ENCODE measurements at regions not wholly inside any gene's neighbourhood (a gene's known extent, or its start where the extent isn't known, plus 50 kb on each side); places are given as distances from the start of the nearest gene placed in this dataset.
"Not testable (repeated sequence)": the region's sequence is repeated elsewhere in the genome, so short reads cannot be mapped to it uniquely, and the experiment has no call there.

DNA sequence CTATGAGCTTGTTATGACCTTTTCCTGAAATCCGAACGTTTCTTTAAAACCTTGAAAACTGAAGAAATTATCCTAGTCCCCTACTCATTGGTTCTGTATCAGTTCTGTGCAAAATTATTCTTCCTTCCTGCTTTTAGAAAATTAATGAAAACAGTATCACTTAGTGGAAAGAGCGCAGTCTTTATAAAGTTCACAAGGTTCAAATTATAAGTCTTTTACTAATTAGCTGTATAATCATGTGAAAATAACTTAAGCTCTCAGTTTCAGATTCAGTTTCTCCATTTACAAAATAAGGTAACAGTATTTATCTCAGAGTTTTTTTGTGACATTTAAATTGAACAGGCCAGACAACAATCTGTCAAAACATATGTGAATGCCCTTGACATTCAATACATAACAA, 306.1 kb downstream of the ADAMTS20 start:
- DNase-seq, result no peak

DNA sequence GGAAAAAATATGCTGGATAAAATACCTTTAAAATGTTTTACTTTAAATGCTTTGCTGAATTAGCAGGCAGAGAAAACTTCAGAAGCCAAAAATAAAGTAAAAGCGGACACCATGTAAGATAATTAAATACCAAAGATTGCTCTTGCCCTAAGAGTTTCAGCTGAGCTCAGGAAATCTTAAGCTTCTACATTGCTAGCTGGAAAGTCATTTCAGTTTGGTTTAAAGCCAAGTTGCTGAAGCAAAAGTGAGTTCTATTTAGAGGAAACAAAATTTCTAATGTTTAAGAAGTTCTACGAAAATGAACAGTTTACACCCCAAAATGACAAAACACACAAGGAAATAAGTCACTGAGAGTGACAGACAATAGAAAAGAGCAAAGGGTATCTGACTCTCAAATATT, 310.0 kb downstream of the ADAMTS20 start:
- DNase-seq, result no peak

DNA sequence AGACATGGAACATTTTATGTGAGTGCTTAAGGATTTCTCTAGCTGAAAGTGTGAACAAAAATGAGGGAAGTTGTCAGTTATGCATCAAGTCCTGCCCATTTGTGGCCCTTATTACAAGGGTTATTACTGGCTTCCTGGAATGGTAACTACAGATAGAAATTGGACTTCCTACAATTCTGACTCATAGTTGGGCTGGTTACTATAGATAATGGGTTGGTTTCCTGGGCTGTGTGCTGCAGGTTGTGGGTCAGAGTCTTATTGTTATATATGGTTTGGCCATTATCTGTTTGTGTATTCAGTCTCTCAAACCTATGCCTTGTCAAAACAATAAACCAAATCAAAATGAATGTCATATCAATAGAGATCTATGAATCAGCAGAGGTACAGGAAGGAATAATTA, 313.7 kb downstream of the ADAMTS20 start:
- DNase-seq, result no peak

DNA sequence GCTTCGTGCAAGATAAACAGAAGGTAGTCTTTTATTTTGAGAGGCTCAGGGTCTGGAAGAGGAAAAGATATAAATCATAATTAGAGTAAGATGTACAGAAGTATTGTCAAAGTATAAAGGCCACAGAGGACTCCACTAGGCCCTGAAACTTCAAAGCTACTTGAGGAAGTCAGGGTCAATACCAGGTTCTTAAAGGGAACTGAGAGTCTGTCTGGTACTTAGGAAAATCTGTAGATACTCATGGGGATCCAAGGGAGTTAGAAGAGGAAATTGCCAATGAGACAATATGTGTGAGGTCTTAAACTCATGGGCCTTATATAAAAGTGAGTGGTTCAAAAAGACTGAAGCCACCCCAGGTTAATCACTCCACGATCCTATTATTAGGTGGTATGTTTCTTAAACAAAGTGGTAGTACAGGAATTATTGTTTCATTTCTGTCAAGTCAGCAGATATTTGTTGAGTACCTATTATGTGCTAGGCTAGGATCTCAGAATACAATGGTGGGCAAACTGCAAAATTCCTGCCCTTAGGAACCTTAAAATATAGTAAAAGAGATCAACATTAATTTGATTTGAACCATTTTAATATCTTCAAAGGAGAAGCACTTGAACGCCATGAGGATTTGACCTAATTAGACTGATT, 314.6 kb downstream of the ADAMTS20 start:
- DNase-seq, result no peak

DNA sequence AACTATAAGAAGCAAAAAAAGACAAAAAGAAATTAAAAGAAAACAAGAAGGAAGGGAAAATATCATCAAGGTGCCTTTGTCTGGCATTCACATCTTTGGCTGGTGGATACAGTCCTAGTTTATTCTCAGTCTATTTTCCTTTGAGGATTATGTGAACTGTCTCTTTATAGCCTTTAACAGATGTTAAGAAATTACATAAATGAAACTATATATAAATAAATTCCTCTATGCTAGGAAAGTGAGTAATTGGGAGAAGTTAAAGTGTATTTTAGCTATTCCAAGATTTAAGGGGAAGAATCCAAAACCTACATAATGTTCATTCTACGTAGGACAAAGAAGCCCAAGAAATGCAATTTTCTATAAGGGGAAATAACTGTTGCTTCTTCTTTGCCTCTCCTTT, 316.3 kb downstream of the ADAMTS20 start:
- no peak for DNase-seq

DNA sequence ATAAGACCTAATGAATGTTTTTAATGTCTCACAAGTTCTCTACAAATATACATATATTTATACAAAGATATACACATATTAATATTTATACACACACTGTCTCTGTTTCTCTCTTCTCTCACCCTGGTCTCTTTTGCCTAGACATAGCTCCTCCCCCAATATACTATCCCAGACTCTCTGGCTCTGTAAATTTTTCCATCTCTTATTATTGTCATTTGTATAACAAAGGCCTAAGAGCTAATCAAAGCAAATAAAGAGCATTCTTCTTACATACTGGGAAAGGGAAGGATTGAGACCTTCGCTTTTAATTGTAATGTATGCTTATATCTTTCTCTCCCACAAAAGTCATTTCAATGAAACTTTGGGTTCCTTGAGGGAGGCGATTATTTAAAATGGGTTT, 318.1 kb downstream of the ADAMTS20 start:
- DNase-seq, result no peak

DNA sequence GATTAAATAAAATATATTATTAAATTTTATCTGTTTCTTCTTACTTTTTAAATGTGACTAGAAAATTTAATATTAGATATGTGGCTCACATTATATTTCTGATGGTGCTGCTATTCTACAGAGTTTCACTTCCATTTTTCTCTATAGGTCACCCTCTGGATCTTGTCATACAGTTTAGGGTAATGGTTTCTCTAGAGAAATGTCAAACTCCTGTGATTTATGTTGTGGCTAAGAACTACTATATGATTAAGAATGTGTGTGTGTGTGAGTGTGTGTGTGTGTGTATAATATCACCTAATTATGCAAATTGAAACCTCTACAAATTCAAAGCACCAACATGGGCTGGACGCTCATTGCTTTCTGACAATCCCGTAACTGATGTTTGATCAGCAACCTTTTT, 325.9 kb downstream of the ADAMTS20 start:
- no peak for DNase-seq

DNA sequence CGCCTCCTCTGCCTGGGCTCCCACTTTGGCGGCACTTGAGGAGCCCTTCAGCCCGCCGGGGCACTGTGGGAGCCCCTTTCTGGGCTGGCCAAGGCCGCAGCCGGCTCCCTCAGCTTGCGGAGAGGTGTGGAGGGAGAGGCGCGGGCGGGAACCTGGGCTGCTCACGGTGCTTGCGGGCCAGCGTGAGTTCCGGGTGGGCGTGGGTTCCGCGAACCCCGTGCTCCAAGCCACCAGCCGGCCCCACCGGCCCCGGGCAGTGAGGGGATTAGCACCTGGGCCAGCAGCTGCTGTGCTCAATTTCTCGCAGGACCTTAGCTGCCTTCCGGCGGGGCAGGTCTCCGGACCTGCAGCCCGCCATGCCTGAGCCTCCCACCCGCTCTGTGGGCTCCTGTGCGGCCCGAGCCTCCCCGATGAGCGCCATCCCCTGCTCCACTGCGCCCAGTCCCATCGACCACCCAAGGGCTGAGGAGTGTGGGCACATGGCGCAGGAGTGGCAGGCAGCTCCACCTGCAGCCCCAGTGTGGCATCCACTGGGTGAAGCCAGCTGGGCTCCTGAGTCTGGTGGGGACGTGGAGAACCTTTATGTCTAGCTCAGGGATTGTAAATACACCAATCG, 327.7 kb downstream of the ADAMTS20 start:
- DNase-seq, result not testable (repeated sequence)

DNA sequence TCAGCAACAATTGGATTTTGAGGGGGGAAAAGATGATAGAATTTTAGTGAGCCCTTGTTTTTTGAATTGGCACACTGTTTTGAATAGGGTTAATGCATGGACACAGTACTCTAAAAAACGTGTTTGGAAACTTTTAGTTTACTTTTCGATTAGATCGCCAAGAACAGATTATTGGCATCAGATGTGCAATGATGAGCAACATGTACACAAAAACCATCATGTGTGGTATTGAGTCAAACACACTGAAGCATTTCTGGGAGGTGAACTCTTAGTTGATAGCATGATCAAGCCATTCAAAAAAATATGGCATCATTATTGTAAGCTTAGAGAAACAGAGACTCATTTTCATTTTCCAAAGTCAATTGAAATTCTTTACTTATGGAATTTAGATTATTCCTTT, 329.2 kb downstream of the ADAMTS20 start:
- DNase-seq, result no peak

DNA sequence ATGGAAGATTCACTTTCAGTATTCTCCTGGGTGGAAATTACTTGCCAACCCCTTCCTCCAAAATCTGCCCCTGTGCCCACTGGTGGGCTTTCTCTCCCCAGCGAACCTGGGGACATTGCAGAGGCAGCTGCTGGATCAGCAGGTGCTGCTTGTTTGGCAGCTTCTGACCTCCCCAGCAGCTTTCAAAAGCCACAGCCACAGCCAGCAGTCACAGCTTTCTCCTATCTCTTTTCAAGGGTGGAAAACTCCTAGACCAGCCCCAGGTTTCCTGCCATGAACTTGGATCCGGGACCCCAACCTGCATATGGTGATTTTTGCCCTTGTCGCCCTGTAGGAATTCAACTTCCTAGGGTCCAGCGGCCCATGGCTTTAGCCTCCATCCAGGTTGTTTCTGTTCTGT, 330.8 kb downstream of the ADAMTS20 start:
- DNase-seq, result no peak

DNA sequence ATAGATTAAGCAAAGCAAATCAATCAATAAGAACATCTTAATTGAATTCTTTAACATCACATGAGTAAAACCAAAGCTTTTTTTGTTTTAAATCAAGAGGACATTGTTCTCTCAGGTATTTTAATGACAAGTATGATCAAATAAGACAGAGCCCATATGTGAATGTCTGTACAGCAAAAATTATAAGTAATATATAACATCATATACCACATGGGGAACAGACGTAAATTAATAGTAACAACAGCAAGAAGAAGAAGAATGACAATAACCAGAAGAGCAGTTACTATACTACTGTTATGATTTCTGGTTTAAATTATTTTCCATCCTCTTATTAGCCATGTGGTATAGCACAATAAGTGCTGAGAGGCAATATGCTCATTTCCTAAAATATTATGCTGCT, 335.5 kb downstream of the ADAMTS20 start:
- DNase-seq, result no peak

DNA sequence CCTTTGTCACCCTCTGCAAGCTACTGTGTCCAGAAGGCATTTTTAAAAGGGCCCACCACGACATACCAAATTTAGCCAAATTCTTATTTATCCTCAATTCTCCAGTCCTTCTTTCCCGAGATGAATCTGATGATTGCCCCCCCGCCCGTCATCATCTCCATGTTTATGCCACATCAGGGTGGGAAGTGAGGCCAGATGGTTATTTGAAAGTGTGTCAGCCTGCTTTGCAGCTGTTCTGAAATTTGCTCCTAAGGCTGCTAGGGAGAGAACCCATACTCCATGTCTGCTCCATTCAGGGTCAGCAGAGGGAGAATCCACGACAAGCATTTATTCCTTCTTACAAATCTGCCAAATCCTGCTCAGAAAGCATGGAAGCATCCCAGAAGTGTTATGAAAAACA, 337.8 kb downstream of the ADAMTS20 start:
- DNase-seq, result no peak

DNA sequence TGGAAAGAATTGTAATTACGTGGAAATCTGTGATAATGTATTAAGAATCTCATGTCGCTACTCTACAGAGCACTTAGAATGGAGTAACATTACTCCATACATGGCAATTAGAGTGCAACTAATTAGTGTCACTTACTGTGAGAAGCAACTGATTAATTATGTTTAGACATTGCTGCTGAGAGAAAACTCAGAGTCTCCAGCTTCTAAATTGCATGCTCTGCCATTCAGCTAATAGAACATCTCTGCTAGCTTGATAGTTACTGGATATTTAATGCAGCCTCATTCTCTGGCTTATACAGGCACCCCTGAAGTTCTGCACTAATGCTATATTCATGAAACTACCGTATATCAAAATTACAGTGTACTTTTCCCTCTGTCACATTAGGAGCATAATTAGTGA, 338.4 kb downstream of the ADAMTS20 start:
- no peak for DNase-seq

DNA sequence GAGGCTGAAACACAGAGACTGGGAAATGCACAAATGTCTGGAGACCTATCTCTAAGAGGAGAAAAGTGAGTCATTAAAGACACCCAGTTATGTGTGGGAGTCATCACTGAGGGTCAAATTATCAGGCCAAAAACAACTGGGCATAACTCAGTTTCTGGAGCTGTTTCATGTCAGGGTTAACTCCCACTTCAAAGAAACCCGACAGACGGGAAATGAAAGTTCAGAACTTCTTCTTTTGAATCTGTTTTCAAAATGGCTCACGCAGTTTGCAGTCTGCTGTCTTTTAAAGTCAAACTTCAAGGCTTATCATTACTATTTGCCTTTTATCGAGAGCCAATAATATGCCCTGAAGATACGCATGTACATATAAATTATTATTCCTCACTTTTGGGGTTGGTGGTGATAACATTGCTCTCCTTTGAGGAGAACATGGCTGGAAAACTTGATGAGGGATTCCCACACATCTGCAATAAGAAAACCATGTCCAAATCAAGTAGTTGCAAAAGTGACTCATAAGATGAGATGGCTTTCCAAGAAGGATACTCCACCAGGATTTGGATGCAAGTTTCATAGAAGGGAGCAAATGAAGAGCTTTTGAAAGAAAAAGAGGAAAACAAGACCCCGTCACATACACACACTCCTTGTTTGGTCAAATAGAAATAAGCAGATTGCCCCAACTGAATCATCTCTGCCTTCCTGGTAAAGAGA, 341.4 kb downstream of the ADAMTS20 start:
- peak; percentile 32 to 38 for DNase-seq

DNA sequence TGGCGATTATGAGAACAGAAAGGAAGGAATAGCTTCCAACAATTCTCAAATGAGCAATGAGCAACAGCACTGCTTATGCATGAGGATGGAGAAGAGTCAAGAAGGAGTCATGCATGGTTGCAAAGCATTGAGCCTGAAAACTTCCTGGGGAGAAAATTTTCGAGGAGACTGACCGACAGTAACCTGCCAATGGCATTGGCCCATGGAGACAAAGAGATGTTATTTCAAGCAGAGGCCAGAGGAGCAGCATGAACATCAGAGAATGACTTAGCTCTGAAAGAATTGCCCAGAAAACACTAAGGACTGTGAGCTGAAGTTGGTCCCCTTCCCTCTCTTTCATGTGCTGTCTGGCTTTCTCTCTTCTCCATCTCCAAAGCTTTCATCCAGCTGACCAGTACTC, 343.4 kb downstream of the ADAMTS20 start:
- no peak for DNase-seq

DNA sequence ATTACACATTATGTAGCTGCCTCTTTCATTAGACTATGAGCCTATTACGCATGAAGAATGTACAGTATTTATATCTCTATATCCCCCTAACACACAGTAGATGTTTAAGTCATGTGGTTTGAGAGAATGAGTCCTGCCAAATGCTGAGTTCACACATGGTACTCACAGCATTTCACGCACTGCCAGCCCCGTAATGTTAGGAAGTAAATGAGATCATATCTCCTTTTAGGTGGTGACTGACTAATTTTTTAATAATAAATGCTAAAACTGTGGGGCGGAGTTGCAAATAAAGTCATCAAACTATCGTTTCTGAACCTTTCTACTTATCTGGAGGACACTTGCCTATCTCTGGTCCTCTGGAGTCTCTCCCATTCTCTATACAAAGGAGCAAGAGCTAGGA, 343.8 kb downstream of the ADAMTS20 start:
- DNase-seq, result no peak

DNA sequence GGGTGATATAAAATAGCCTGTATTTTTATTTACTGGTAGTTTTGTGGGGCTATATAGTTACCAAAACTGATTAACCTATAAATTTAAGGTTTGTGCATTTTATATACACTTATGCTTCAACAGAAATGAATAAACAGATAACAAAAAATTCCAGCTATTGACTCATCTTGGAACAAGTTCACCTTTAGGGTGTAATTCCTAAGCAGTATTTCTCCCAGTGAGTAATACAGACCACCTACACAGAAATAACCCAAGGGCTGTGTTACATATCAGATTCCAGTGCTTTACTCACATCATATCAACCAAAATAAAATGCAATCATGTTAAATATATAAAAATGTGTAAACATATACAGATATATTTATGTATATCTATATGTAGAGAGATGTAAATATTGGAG, 345.6 kb downstream of the ADAMTS20 start:
- no peak for DNase-seq

DNA sequence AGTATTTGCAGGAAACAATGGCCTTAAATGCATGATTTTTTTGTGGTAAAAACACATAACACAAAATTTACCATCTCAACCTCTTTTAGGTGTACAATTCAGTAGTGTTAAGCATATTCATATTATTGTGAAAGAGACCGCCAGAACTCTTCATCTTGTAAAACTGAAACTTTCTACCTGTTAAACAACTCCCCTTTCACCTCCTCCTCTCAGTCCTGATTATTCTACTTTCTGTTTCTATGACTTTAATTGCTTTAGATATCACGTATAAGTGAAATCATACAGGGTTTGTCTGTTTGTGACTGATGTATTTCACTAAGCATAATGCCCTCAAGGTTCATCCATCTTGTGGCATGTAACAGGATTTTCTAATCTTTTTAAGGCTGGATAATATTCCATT, 353.4 kb downstream of the ADAMTS20 start:
- DNase-seq, result no peak

DNA sequence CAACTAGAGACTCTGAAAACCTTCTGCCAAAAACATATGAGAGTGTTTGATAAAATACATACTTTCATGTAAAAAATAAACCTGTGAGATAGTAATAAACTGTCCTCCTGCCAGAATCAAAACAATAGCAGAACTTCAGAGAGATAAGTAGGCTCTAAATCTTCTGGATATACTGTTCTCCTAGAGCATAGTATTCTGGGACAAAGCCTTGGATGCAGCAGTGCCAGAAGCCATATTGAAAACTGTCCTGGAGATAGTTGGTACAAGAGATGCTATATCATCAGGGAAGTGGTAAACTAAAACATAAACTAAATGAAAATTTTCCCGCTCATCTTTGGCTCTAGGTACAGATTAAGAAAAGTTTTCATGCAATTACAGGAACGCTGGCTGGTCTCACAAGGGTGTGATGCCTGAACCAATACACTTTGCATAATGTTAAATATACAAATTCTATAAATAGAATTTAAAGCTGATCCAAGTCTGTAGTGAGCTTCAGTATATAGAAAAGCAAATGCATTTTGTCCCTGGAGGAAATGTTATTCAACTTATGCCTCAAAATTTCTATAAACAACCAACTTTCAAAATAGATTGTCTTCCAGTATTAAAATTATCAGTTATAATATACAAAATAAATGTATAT, 355.6 kb downstream of the ADAMTS20 start:
- DNase-seq, result no peak

DNA sequence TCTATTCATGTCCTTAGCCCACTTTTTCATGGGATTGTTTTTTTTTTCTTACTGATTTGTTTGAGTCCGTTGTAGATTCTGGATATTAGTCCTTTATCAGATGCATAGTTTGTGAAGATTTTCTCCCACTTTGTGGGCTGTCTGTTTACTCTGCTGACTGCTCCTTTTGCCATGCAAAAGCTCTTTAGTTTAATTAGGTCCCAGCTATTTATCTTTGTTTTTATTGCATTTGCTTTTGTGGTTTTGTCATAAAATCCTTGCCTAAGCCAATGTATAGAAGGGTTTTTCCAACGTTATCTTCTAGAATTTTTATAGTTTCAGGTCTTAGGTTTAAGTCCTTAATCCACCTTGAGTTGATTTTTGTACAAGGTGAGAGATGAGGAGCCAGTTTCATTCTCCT, 358.9 kb downstream of the ADAMTS20 start:
- DNase-seq, result not testable (repeated sequence)

DNA sequence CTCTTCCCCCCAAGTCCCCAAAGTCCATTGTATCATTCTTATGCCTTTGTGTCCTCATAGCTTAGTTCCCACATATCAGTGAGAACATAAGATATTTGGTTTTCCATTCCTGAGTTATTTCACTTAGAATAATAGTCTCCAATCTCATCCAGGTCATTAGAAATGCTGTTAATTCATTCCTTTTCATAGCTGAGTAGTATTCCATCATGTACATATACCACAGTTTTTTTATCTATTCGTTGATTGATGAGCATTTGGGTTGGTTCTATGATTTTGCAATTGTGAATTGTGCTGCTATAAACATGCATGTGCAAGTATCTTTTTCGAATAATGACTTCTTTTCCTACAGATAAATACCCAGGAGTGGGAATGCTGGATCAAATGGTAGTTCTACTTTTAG, 359.6 kb downstream of the ADAMTS20 start:
- not testable (repeated sequence) for DNase-seq

DNA sequence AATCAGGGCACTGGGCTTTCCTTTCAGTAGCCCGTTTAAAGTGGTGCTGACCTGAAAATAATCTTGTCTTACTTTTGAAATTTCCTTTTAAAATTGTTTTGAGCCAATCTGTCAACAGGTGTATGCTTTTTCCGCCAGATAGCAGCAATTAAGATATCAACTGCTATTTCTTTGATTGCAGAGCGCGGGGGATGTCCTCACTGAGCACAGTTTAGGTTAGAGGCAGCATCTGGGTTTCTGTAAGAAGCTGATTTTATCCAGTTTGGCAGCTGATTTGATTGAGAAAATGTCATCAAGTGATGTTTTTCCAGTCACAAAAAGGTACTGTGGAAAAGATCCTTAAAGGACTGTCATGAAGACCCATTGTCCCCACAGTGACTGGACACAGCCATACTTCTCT, 371.8 kb downstream of the ADAMTS20 start:
- DNase-seq, result no peak

DNA sequence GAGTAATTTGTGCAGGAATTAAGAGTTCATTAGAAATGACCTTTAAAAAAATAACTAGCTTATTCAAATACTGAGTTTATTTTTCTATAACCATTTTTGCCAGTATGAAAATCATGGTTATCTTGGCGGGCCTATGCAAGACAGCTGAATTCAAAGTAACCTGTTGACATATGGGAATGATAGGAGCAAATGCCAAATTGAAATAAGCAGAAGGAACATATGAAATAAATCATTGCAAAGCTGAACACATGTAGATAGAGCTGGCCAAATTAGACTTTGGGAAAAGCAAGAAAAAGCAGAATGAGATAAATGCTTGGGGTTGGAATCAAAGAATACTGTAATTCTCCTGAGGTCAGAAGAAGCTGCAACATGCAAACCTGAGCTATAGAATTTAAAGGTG, 372.5 kb downstream of the ADAMTS20 start:
- no peak for DNase-seq

DNA sequence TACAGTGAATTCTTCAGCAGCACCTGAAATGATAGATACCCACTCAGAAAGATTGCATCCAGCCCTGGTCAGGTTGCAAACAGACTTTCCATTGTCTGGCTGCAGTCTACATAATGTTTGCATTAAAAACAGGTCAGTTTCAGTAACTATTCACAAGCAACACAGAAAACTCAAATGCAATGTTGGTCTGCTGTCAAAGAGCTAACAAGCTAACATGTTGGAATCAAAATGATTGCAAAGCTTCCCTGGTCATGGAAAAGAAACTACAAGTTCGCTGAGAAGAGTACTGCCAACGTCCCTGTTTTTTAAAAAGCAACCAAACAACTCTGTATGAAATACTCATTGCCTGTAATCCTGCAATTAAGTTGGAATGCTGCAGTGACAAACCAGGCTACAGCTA, 374.7 kb downstream of the ADAMTS20 start:
- no peak for DNase-seq

Data from inflammatory macrophage treated with lipopolysaccharide for 1 hour (primary cell).